Transverse colon (tissue), 3 donors: ENCODE measurements at regions not wholly inside any gene's neighbourhood (a gene's known extent, or its start where the extent isn't known, plus 50 kb on each side); places are given as distances from the start of the nearest gene placed in this dataset.

Experiments used
- CTCF ChIP-seq, 5 experiments: fragments of 200-600 bp in 3 of 5; fragments of 450-650 bp in 2 of 5; sonication (generic) in 3 of 5; IDR thresholded peaks; 1 replicate in 2 of 5; 2 replicates in 3 of 5; pipeline ENCODE4 v1.5.1; 2016 to 2017; ENCODE audit warnings: antibody characterized with exemption in 5 of 5, inconsistent platforms in 3 of 5, mild to moderate bottlenecking in 2 of 5, moderate library complexity in 1 of 5
- EP300 ChIP-seq: sonication (generic); formaldehyde crosslinking; IDR thresholded peaks from one replicate; pipeline ENCODE4 v1.6.1; 2017; ENCODE audit warnings: antibody characterized with exemption, low read depth

- TF ChIP-seq CTCF (IDR thresholded peaks at IDR 0.05) (no peak), EP300 (no peak)
These were observed 62.3 kb downstream of the ADCYAP1 start for GRCh38 chr18:966759-967576.
